H1 (cell line): ENCODE measurements at regions not wholly inside any gene's neighbourhood (a gene's known extent, or its start where the extent isn't known, plus 50 kb on each side); places are given as distances from the start of the nearest gene placed in this dataset.

Experiments used
- ATF3 ChIP-seq: IDR thresholded peaks from 2 replicates; pipeline ENCODE4 v1.6.1; 2011; ENCODE audit warnings: low read depth, mild to moderate bottlenecking, low read length; ENCODE audit not compliant: insufficient read depth
- BCL11A ChIP-seq, 2 experiments: IDR thresholded peaks; one replicate each; pipeline ENCODE4 v1.6.1; 2011; ENCODE audit warnings: low read depth in 2 of 2, low read length in 2 of 2, mild to moderate bottlenecking in 2 of 2

- no peak for TF ChIP-seq BCL11A (IDR thresholded peaks at IDR 0.05; ENCODE audit: low read depth in 2 of 2, low read length in 2 of 2)
- TF ChIP-seq ATF3, result no peak
Observed at GRCh38 chr2:88827821-88828220, 136.3 kb downstream of the RPIA start (continued).
